OCI-LY3 (cell line): ENCODE measurements at regions not wholly inside any gene's neighbourhood (a gene's known extent, or its start where the extent isn't known, plus 50 kb on each side); places are given as distances from the start of the nearest gene placed in this dataset.

Experiments used
- CTCF ChIP-seq: fragments of 200-600, 300-600 bp; sonication (generic); IDR thresholded peaks from 2 replicates; pipeline ENCODE4 v1.5.1; 2014; ENCODE audit warnings: antibody characterized with exemption, low read length, low read depth
- EZH2phosphoT487 ChIP-seq: fragments of 200-600 bp; shearing (Covaris generic); IDR thresholded peaks from 2 replicates; pipeline ENCODE4 v1.6.1; 2018; ENCODE audit warnings: antibody characterized with exemption, mixed run types, low read depth

GRCh38 chr5:68480335-68480940 lies 264.9 kb downstream of the PIK3R1 start:
- TF ChIP-seq CTCF (no peak), EZH2phosphoT487 (no peak)
